Panc1 (cell line): ENCODE measurements at regions not wholly inside any gene's neighbourhood (a gene's known extent, or its start where the extent isn't known, plus 50 kb on each side); places are given as distances from the start of the nearest gene placed in this dataset.

ENCODE experiments used
- CTCF ChIP-seq: fragments of 450-650 bp; IDR thresholded peaks from 2 replicates; pipeline ENCODE4 v1.5.1; 2017; ENCODE audit warnings: mild to moderate bottlenecking
- SIN3A ChIP-seq: IDR thresholded peaks from 2 replicates; pipeline ENCODE4 v1.6.1; 2012; ENCODE audit warnings: low read depth, mild to moderate bottlenecking, low read length, moderate library complexity, borderline replicate concordance; ENCODE audit not compliant: insufficient read depth

- TF ChIP-seq CTCF (no peak), SIN3A (no peak)
Observed at GRCh38 chr5:63011158-63011557, 432.5 kb downstream of the LRRC70 start.
